Fibroblast of skin of abdomen (primary cell): ENCODE measurements at regions not wholly inside any gene's neighbourhood (a gene's known extent, or its start where the extent isn't known, plus 50 kb on each side); places are given as distances from the start of the nearest gene placed in this dataset.

Experiments used
- DNase-seq: peaks from one replicate; pipeline ENCODE4 v3.0.0-alpha.2; 2013

GRCh38 chr15:99440551-99441443 is 125.0 kb upstream of the MEF2A start:
- DNase-seq: no peak

- no peak for DNase-seq
Observed at GRCh38 chr15:99441444-99441800, 124.4 kb upstream of the MEF2A start.

- DNase-seq: no peak
Observed at GRCh38 chr15:99441871-99442251, 123.9 kb upstream of the MEF2A start.

- DNase-seq: peak; percentile 94
Observed at GRCh38 chr15:99442252-99442897, 123.4 kb upstream of the MEF2A start.

- no peak for DNase-seq
Observed at GRCh38 chr15:99443056-99443756, 122.6 kb upstream of the MEF2A start.

- DNase-seq: no peak
Observed at GRCh38 chr15:99443768-99444446, 121.9 kb upstream of the MEF2A start.

- no peak for DNase-seq
Observed at GRCh38 chr15:99445272-99445850, 120.4 kb upstream of the MEF2A start.

- no peak for DNase-seq
Observed at GRCh38 chr15:99446565-99447496, 119.0 kb upstream of the MEF2A start.

- no peak for DNase-seq
Observed at GRCh38 chr15:99447497-99448371, 118.0 kb upstream of the MEF2A start.

- DNase-seq: no peak
Observed at GRCh38 chr15:99449514-99449913, 116.3 kb upstream of the MEF2A start.

- peak; percentile 56 for DNase-seq
Observed at GRCh38 chr15:99450896-99451358, 114.9 kb upstream of the MEF2A start.

GRCh38 chr15:99451484-99451883 is 114.3 kb upstream of the MEF2A start:
- no peak for DNase-seq

GRCh38 chr15:99452010-99452409 is 113.8 kb upstream of the MEF2A start:
- DNase-seq: no peak

GRCh38 chr15:99452728-99453636 is 112.8 kb upstream of the MEF2A start:
- DNase-seq: peak; percentile 23

GRCh38 chr15:99453637-99454030 is 112.2 kb upstream of the MEF2A start:
- DNase-seq: no peak

GRCh38 chr15:99454107-99454809 is 111.5 kb upstream of the MEF2A start:
- DNase-seq: no peak

- peak; percentile 81 for DNase-seq
Observed at GRCh38 chr15:99454941-99455788, 110.6 kb upstream of the MEF2A start.
